HepG2 (cell line): ENCODE measurements at regions not wholly inside any gene's neighbourhood (a gene's known extent, or its start where the extent isn't known, plus 50 kb on each side); places are given as distances from the start of the nearest gene placed in this dataset.

ENCODE experiments used
- ATAC-seq: fragments of 200-7000 bp; cut with Tn5 transposase; 3 replicates; pipeline ENCODE4 v1.9.1; 2020; ENCODE audit warnings: mild to moderate bottlenecking, moderate library complexity
- BruUV-seq: library from RNA; stranded (reverse); fragments of 400-500 nt; replicated peaks from 2 replicates; lab custom pipeline; 2021; lab: Mats Ljungman, UMichigan
- CTCF ChIA-PET: fragments of 300-600 bp; formaldehyde crosslinking; extraction: SDS; loops from one replicate; lab custom pipeline; 2021; ENCODE audit warnings: low total read pairs, inconsistent platforms, low intra/inter-chr PET ratio; lab: Yijun Ruan, JAX
- POLR2A ChIA-PET: fragments of 350-600 bp; sonication (Branson Sonifier 250); formaldehyde crosslinking; loops from one replicate; lab custom pipeline; 2020; ENCODE audit warnings: antibody characterized with exemption, inconsistent platforms; lab: Yijun Ruan, JAX
- DNase-seq: peaks from one replicate; pipeline ENCODE4 v3.0.0-alpha.2; 2015; ENCODE audit warnings: low spot score
- FAIRE-seq: peaks from 3 replicates; lab custom pipeline; 2011; peaks lifted over from hg19 to GRCh38; lab: Jason Lieb, UNC
- H2AFZ ChIP-seq: one replicate; pipeline ENCODE4 v1.6.1; 2011; ENCODE audit warnings: low read length, inconsistent platforms
- H3K27ac ChIP-seq: fragments of 300-600 bp; 3 replicates; pipeline ENCODE4 v1.8.0; 2011; ENCODE audit warnings: mixed run types, mild to moderate bottlenecking, mixed read lengths, low read length, inconsistent platforms; ENCODE audit not compliant: insufficient read depth; ENCODE audit errors: extremely low read length
- H3K27me3 ChIP-seq, 2 experiments: fragments of 200-600 bp in 1 of 2; 2 replicates in 1 of 2; 3 replicates in 1 of 2; pipeline versions ENCODE4 v1.6.0 to v1.8.0; 2011; ENCODE audit warnings: low read length in 2 of 2, mild to moderate bottlenecking in 2 of 2, moderate library complexity in 2 of 2, inconsistent platforms in 1 of 2; ENCODE audit not compliant: insufficient read depth in 2 of 2, control insufficient read depth in 1 of 2
- H3K36me3 ChIP-seq, 2 experiments: fragments of 200-600 bp in 1 of 2; replicated peaks in 1 of 2; 2 replicates in 1 of 2; 3 replicates in 1 of 2; pipeline versions ENCODE4 v1.5.1 to v1.8.0; 2011; ENCODE audit warnings: low read length in 2 of 2, inconsistent platforms in 1 of 2; ENCODE audit not compliant: insufficient read depth in 2 of 2, control insufficient read depth in 1 of 2
- H3K4me1 ChIP-seq: 2 replicates; pipeline ENCODE4 v1.5.1; 2012; ENCODE audit warnings: low read length, inconsistent platforms; ENCODE audit not compliant: insufficient read depth
- H3K4me2 ChIP-seq: 2 replicates; pipeline ENCODE4 v1.6.0; 2011; ENCODE audit warnings: low read depth, low read length, inconsistent platforms
- H3K4me3 ChIP-seq, 3 experiments: fragments of 200-600 bp in 1 of 3; sonication (generic), shearing (Covaris generic) in 1 of 3; replicated peaks in 1 of 3; 2 replicates each; pipeline ENCODE4 v1.5.1; 2011 to 2016; ENCODE audit warnings: low read length in 3 of 3, inconsistent platforms in 2 of 3, low read depth in 2 of 3, mild to moderate bottlenecking in 2 of 3, control low read depth in 1 of 3, mixed read lengths in 1 of 3; ENCODE audit not compliant: insufficient read depth in 1 of 3
- H3K79me2 ChIP-seq: one replicate; pipeline ENCODE4 v1.6.1; 2011; ENCODE audit warnings: low read length, inconsistent platforms; ENCODE audit not compliant: insufficient read depth
- H3K9ac ChIP-seq: 2 replicates; pipeline ENCODE4 v1.6.0; 2011; ENCODE audit warnings: mild to moderate bottlenecking, low read depth, low read length, inconsistent platforms; ENCODE audit not compliant: insufficient read depth
- H3K9me3 ChIP-seq: 2 replicates; pipeline ENCODE4 v1.5.1; 2012; ENCODE audit warnings: mild to moderate bottlenecking, low read length
- H4K20me1 ChIP-seq: 2 replicates; pipeline ENCODE4 v1.6.0; 2011; ENCODE audit warnings: inconsistent platforms, mild to moderate bottlenecking, low read length, moderate library complexity; ENCODE audit not compliant: insufficient read depth
- AGO2 ChIP-seq: fragments of 200-400 bp; formaldehyde crosslinking; optimal IDR thresholded peaks from 2 replicates; pipeline ENCODE3; 2017; ENCODE audit warnings: mild to moderate bottlenecking, low read depth, low read length, moderate library complexity
- CREBL2 ChIP-seq: sonication (generic); formaldehyde crosslinking; IDR thresholded peaks from 2 replicates; pipeline ENCODE4 v1.8.1; 2023; ENCODE audit warnings: missing genetic modification reagents, mild to moderate bottlenecking, borderline replicate concordance
- FLYWCH1 ChIP-seq: sonication (generic); formaldehyde crosslinking; IDR thresholded peaks from 2 replicates; pipeline ENCODE4 v1.8.1; 2023; ENCODE audit warnings: mild to moderate bottlenecking, missing genetic modification reagents
- PLRG1 ChIP-seq: fragments of 450-650 bp; conservative IDR thresholded peaks from 2 replicates; pipeline ENCODE4 v1.6.1; 2016
- POGZ ChIP-seq: sonication (generic); formaldehyde crosslinking; IDR thresholded peaks from 2 replicates; pipeline ENCODE4 v1.4.0; 2020; ENCODE audit warnings: mild to moderate bottlenecking, missing genetic modification reagents
- RCOR2 ChIP-seq: IDR thresholded peaks from 2 replicates; pipeline ENCODE4 v1.6.1; 2016; ENCODE audit warnings: missing biosample characterization, missing genetic modification reagents
- RFXAP ChIP-seq: sonication (generic); formaldehyde crosslinking; IDR thresholded peaks from 2 replicates; pipeline ENCODE4 v1.4.0; 2020; ENCODE audit warnings: missing genetic modification reagents, borderline replicate concordance
- SALL2 ChIP-seq: sonication (generic); formaldehyde crosslinking; IDR thresholded peaks from 2 replicates; pipeline ENCODE4 v1.8.1; 2023; ENCODE audit warnings: mild to moderate bottlenecking, missing genetic modification reagents, inconsistent platforms
- TSC22D2 ChIP-seq: sonication (generic); formaldehyde crosslinking; IDR thresholded peaks from 2 replicates; pipeline ENCODE4 v1.5.1; 2020; ENCODE audit warnings: missing genetic modification reagents, mild to moderate bottlenecking, borderline replicate concordance
- ZBTB46 ChIP-seq: sonication (generic); formaldehyde crosslinking; IDR thresholded peaks from 2 replicates; pipeline ENCODE4 v1.4.0; 2020; ENCODE audit warnings: mild to moderate bottlenecking, missing genetic modification reagents, borderline replicate concordance
- ZC3H4 ChIP-seq: sonication (generic); formaldehyde crosslinking; IDR thresholded peaks from 2 replicates; pipeline ENCODE4 v1.4.0; 2020; ENCODE audit warnings: missing genetic modification reagents, borderline replicate concordance
- ZFYVE20 ChIP-seq: sonication (generic); formaldehyde crosslinking; IDR thresholded peaks from 2 replicates; pipeline ENCODE4 v1.8.0; 2023; ENCODE audit warnings: low read depth, mild to moderate bottlenecking, moderate library complexity, missing genetic modification reagents, borderline replicate concordance
- ZNF230 ChIP-seq: sonication (generic); formaldehyde crosslinking; IDR thresholded peaks from 2 replicates; pipeline ENCODE4 v1.4.0; 2020; ENCODE audit warnings: mild to moderate bottlenecking, missing genetic modification reagents
- ZNF331 ChIP-seq: sonication (generic); formaldehyde crosslinking; IDR thresholded peaks from 2 replicates; pipeline ENCODE4 v1.4.0; 2020; ENCODE audit warnings: missing genetic modification reagents
- ZNF34 ChIP-seq: sonication (generic); formaldehyde crosslinking; IDR thresholded peaks from 2 replicates; pipeline ENCODE4 v1.4.0; 2020; ENCODE audit warnings: mild to moderate bottlenecking, missing genetic modification reagents, borderline replicate concordance
- ZNF607 ChIP-seq: sonication (generic); formaldehyde crosslinking; IDR thresholded peaks from 2 replicates; pipeline ENCODE4 v1.5.1; 2020; ENCODE audit warnings: missing genetic modification reagents, mild to moderate bottlenecking, borderline replicate concordance
- ZNF678 ChIP-seq: sonication (generic); formaldehyde crosslinking; IDR thresholded peaks from 2 replicates; pipeline ENCODE4 v1.4.0; 2020; ENCODE audit warnings: mild to moderate bottlenecking, missing genetic modification reagents
- ZNF747 ChIP-seq: sonication (generic); formaldehyde crosslinking; IDR thresholded peaks from 2 replicates; pipeline ENCODE4 v1.8.1; 2023; ENCODE audit warnings: missing genetic modification reagents, mild to moderate bottlenecking, borderline replicate concordance
- ZNF816 ChIP-seq: sonication (generic); formaldehyde crosslinking; IDR thresholded peaks from 2 replicates; pipeline ENCODE4 v1.8.0; 2022; ENCODE audit warnings: missing genetic modification reagents, mild to moderate bottlenecking, borderline replicate concordance
- ZZZ3 ChIP-seq: sonication (generic); formaldehyde crosslinking; IDR thresholded peaks from 2 replicates; pipeline ENCODE4 v1.4.0; 2020; ENCODE audit warnings: missing genetic modification reagents, mild to moderate bottlenecking, borderline replicate concordance
- WGBS: methylation state at CpG from one replicate; pipeline ENCODE4 v1.1.6; 2017; ENCODE audit warnings: low lambda C conversion rate; 5-methylcytosine and 5-hydroxymethylcytosine counted together
- in situ Hi-C: cut with HindIII; loops from 2 replicates; pipeline ENCODE4 v1.10.0; 2017; ENCODE audit warnings: low pct_unique_long_range_greater_than_20kb; ENCODE audit not compliant: extremely low pct_ligation_motif_present
- intact Hi-C: fragments of 100-400 bp; cut with micrococcal nuclease; formaldehyde crosslinking; loops from one replicate; pipeline ENCODE4 v1.10.0; 2022; ENCODE audit not compliant: unreplicated experiment

GRCh38 chr6:6529275-6529674 lies 59.2 kb upstream of the LY86 start:
- intact Hi-C loops = no loop called here
- WGBS = 49% methylated on average over 3 of the region's 3 CpGs
- no peak for FAIRE-seq
- no peaks in the 10 kb centered on the region for H3K9me3 ChIP-seq
- in situ Hi-C loops = no loop called here
- DNase-seq = no peak
- H3K9ac ChIP-seq = no peak overlapping the region
- ATAC-seq = no peak
- H3K27ac ChIP-seq = no peak overlapping the region
- H3K27me3 ChIP-seq = no peaks in the 10 kb centered on the region; a peak in 1 of 5 replicates
- no peak overlapping the region for H3K4me3 ChIP-seq
- no TSS peak for BruUV-seq
- no peaks in the 10 kb centered on the region for H3K36me3 ChIP-seq
- ChIA-PET POLR2A (no interaction called here), CTCF (no interaction called here)
- no peaks in the 10 kb centered on the region for H3K4me1 ChIP-seq
- H3K79me2 ChIP-seq = no peaks in the 10 kb centered on the region
- no peaks in the 10 kb centered on the region for H4K20me1 ChIP-seq
- TF ChIP-seq TSC22D2 (CRISPR knock-in tag) (no peak), SALL2 (CRISPR knock-in tag) (no peak), ZNF747 (CRISPR knock-in tag) (no peak), ZNF34 (no peak), ZBTB46 (CRISPR knock-in tag) (no peak), FLYWCH1 (CRISPR knock-in tag) (no peak), ZNF678 (CRISPR knock-in tag) (no peak), ZNF230 (no peak), PLRG1 (no peak), ZNF816 (no peak), POGZ (CRISPR knock-in tag) (no peak), ZNF607 (CRISPR knock-in tag) (no peak), ZNF331 (CRISPR knock-in tag) (no peak), RFXAP (no peak), ZC3H4 (CRISPR knock-in tag) (no peak), ZFYVE20 (CRISPR knock-in tag) (no peak), RCOR2 (CRISPR knock-in tag) (no peak), AGO2 (no peak), ZZZ3 (CRISPR knock-in tag) (no peak), CREBL2 (CRISPR knock-in tag) (no peak)
- H2AFZ ChIP-seq = no peak overlapping the region
- no peak overlapping the region for H3K4me2 ChIP-seq
